ENCODE measurements at regions not wholly inside any gene's neighbourhood (a gene's known extent, or its start where the extent isn't known, plus 50 kb on each side); places are given as distances from the start of the nearest gene placed in this dataset.
"Not testable (repeated sequence)": the region's sequence is repeated elsewhere in the genome, so short reads cannot be mapped to it uniquely, and the experiment has no call there.

- in situ Hi-C loops (cut with MboI; ENCODE audit: low pct_unique_long_range_greater_than_20kb, low sequenced_read_pairs): no loop called here
- DNase-seq: peak; percentile 61
Measured at GRCh38 chr6:68575765-68576439, 59.2 kb upstream of the ADGRB3 start.

DNA sequence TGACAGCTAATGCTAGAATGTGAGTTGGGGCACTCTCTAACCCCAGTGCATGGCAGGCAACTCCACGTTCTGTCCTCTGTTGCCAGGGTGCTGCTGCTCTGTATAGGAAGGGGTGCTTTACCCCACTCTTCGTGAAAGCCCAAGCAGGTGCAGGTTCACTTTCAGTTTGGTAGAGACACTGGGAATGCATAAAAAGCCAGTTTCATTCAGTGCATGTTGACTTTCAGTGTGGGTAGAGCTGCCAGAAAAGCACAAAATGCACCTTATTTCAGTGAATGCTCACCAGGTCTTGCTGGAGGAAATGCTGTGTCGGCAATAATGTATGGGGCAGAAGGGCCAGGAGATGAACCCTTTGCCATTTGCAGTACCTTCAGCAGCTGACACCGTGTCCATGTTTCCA is 62.1 kb upstream of the ADGRB3 start:
- DNase-seq: no peak
- in situ Hi-C loops (cut with MboI; ENCODE audit: low pct_unique_long_range_greater_than_20kb, low sequenced_read_pairs): no loop called here

GRCh38 chr6:68572525-68572924 is 62.6 kb upstream of the ADGRB3 start:
- in situ Hi-C loops (cut with MboI; ENCODE audit: low pct_unique_long_range_greater_than_20kb, low sequenced_read_pairs): no loop called here
- DNase-seq: peak; percentile 77

GRCh38 chr6:68559716-68560115 is 75.4 kb upstream of the ADGRB3 start:
- DNase-seq: peak; percentile 37
- in situ Hi-C loops (cut with MboI; ENCODE audit: low pct_unique_long_range_greater_than_20kb, low sequenced_read_pairs): no loop called here

DNA sequence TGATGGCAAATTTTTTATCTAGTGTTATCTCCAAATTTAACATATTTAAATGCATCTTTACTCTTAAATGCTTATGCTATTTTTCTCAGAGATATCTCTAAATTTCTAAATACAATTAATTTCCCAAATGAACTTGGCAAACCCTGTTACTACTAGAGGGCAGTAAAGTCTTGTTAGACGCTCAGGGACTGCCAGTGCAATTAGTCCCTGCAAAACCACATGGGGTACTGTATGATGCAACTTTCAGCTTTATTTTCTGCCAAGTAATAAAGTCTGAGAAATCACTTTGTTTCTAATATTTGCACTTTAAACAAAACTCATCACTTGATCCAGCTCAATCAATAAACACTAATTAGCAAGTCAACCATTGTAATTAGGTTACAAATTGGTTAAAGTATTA is 76.0 kb upstream of the ADGRB3 start:
- in situ Hi-C loops (cut with MboI; ENCODE audit: low pct_unique_long_range_greater_than_20kb, low sequenced_read_pairs): no loop called here
- DNase-seq: peak; percentile 19

DNA sequence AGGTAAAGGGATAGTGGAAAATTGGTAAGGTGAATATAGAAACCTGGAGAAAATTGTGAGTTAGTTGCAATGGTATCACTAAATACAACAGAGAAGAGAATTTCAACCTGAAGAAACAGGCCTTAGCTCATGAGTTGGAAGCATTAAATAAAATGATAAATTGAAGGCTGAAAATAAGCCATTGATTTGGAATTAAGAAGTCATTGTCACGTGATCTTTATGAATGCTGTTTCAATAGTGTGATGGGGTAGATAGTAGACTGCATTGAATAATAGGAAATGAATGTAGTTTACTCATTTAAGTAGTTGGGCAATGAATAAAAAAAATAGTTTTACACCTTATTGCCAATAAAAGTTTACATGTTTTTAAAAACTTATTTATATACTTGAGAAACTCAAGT is 88.5 kb upstream of the ADGRB3 start:
- no peak for DNase-seq
- in situ Hi-C loops (cut with MboI; ENCODE audit: low pct_unique_long_range_greater_than_20kb, low sequenced_read_pairs): no loop called here

DNA sequence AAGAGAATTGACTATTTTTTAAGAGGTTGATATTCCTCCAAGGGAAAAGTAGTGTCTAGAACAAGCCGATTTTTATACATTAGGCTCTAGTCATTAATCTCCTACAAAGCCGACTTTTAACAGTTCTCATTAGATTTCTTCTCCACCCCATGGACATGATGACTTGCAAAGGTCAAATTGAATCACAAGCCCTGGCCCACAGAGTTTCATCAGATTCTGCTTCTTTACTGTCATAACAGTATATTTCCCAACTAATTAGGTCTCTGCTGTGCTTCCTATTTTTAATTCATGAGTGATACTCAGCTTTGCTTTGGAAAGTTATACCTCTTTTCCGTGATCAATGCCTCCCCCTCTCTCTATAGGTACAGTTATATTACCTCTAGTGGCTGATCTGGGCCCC is 90.6 kb upstream of the ADGRB3 start:
- in situ Hi-C loops (cut with MboI; ENCODE audit: low pct_unique_long_range_greater_than_20kb, low sequenced_read_pairs): no loop called here
- DNase-seq: no peak

- in situ Hi-C loops (cut with MboI; ENCODE audit: low pct_unique_long_range_greater_than_20kb, low sequenced_read_pairs): no loop called here
- DNase-seq: no peak
Measured at GRCh38 chr6:68533339-68533795, 101.7 kb upstream of the ADGRB3 start.

- in situ Hi-C loops (cut with MboI; ENCODE audit: low pct_unique_long_range_greater_than_20kb, low sequenced_read_pairs): no loop called here
- no peak for DNase-seq
Measured at GRCh38 chr6:68527691-68528090, 107.4 kb upstream of the ADGRB3 start.

DNA sequence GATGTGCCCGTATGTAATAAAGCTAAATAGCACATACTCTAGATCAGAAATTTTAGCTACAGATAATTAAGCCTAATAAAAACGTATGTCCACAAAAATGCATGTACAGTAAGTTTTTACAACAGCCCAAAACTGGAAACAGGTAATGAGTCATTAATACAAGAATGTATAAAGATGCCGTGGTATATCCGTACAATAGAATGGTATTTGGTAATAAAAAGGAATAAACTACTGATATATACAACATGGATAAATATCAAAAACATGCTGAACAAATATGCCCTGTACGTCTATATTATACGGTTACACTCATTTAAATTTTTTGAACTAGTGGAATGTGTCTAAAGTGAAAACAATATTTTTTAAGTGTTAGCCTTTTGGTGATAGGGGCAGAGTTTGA is 128.2 kb upstream of the ADGRB3 start:
- in situ Hi-C loops (cut with MboI; ENCODE audit: low pct_unique_long_range_greater_than_20kb, low sequenced_read_pairs): no loop called here
- no peak for DNase-seq

- no peak for DNase-seq
- in situ Hi-C loops (cut with MboI; ENCODE audit: low pct_unique_long_range_greater_than_20kb, low sequenced_read_pairs): no loop called here
Measured at GRCh38 chr6:68502946-68503345, 132.1 kb upstream of the ADGRB3 start.

- in situ Hi-C loops (cut with MboI; ENCODE audit: low pct_unique_long_range_greater_than_20kb, low sequenced_read_pairs): no loop called here
Measured at GRCh38 chr6:68497927-68498326, 137.2 kb upstream of the ADGRB3 start.

GRCh38 chr6:68494880-68495279 is 140.2 kb upstream of the ADGRB3 start:
- in situ Hi-C loops (cut with MboI; ENCODE audit: low pct_unique_long_range_greater_than_20kb, low sequenced_read_pairs); DNase-seq: not testable (repeated sequence)

More at GRCh38 chr6:68497927-68498326, 137.2 kb upstream of the ADGRB3 start:
- no peak for DNase-seq

- no peak for DNase-seq
- in situ Hi-C loops (cut with MboI; ENCODE audit: low pct_unique_long_range_greater_than_20kb, low sequenced_read_pairs): no loop called here
Measured at GRCh38 chr6:68476611-68477010, 158.5 kb upstream of the ADGRB3 start.

- in situ Hi-C loops (cut with MboI; ENCODE audit: low pct_unique_long_range_greater_than_20kb, low sequenced_read_pairs): no loop called here
- no peak for DNase-seq
Measured at GRCh38 chr6:68473433-68474210, 161.5 kb upstream of the ADGRB3 start.

DNA sequence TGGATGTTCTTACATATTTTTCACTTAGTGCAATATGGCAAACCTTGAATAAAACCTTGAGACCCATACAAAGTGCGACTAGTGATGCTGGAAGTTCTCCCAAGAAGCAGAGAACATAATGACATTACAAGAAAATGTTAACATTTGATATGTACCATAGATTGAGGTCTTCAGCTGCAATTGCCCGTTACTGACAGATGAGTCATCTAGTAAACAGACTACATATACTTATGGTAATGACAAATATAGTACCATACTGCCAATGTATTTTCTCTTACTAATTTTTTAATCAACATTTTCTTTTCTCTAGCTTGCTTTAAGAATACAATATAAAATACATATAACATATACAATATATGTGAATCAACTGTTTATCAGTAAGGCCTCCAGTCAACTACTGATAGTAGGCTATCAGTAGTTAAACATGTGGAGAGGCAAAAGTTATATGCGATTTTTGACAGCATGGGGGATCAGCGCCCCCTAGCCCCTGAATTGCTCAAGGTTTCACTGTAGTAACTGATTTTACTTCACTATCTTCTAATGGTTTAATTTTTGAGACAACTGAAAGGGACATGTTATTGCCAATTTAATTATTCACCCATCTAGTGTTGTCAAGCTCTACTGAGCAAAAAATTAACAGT is 166.7 kb upstream of the ADGRB3 start:
- in situ Hi-C loops (cut with MboI; ENCODE audit: low pct_unique_long_range_greater_than_20kb, low sequenced_read_pairs): no loop called here
- DNase-seq: peak; percentile 35

DNA sequence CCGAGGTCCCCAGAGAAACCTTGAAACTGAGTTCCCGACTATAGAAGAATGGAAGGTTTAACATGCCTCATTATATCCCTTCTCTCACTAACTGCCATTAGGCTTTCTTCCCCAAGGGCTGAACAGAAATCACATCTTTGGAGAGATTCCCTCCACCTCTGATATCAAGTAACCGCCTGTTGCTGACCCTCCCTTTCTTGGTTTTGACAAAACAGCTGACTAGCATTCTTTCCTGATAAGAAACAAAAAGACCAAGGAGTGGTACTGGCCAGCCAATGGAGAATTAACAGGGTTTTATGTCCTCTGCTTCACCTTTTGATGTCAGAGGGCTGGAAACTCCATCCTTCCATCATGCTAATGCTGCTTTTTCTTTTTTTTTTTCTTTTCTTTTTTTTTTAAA is 176.6 kb upstream of the ADGRB3 start:
- in situ Hi-C loops (cut with MboI; ENCODE audit: low pct_unique_long_range_greater_than_20kb, low sequenced_read_pairs): no loop called here
- DNase-seq: no peak

DNA sequence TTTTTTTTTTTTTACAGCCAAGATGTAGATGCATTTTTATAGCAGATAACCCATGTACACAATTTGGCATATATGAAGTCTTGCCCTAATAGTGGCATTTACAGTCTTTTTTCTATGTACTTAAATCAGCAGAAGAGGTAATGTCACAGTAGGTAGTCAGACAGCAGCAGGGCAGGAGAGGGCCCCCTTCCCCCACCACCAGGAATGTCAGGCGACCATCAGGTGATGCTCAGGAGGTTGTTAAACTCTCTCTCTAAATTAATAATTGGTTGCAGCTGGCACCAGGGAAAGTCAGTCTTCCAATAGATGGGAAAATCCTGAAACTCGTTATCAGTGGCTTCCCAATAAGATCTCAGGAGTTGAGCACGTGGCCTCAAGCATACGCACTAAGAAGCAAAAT is 188.0 kb upstream of the ADGRB3 start:
- in situ Hi-C loops (cut with MboI; ENCODE audit: low pct_unique_long_range_greater_than_20kb, low sequenced_read_pairs): no loop called here
- DNase-seq: no peak

DNA sequence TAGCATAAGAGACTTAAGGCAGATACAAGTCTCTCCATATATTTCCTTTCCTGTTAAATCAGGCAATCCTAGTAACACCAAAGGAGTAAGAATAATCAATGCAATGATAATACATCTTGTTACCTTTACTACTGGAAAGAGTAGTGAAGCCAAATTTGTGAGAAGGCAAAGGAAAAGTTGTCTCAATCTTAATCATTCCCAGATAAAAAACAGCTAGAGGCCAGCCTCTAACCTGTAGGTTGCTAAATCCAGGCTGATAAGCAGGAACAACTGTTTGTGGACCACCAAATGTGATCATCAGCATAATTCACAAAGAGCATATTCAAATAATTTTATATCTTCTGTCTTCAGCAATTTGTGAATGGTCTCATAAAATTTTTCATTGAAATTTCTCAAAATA is 189.2 kb upstream of the ADGRB3 start:
- DNase-seq: no peak
- in situ Hi-C loops (cut with MboI; ENCODE audit: low pct_unique_long_range_greater_than_20kb, low sequenced_read_pairs): no loop called here

DNA sequence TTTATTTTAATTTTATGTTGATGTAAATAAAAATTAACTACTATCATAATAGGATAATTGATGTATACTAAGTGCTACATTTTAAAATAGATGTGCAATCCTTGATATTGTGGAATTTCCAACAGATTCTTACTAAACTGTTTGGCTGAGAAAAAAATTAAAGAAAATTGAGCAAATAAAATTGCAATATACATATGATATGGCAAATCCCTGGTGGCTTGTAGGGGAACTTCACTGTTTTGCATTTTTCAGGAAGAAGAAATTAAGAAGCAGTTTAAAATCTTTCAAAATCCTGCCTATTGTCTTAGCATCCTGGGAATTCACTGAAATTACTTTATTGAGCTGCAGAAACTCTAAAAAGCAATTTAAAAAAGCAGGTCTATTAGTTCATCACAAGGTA is 191.4 kb upstream of the ADGRB3 start:
- in situ Hi-C loops (cut with MboI; ENCODE audit: low pct_unique_long_range_greater_than_20kb, low sequenced_read_pairs): no loop called here
- DNase-seq: no peak
